HepG2 (cell line): ENCODE measurements at regions not wholly inside any gene's neighbourhood (a gene's known extent, or its start where the extent isn't known, plus 50 kb on each side); places are given as distances from the start of the nearest gene placed in this dataset.

Source experiments
- CHD2 ChIP-seq: IDR thresholded peaks from 2 replicates; pipeline ENCODE4 v1.6.1; 2011; ENCODE audit warnings: low read depth, low read length, improper control_type of control experiment
- CREB3 ChIP-seq: sonication (generic); formaldehyde crosslinking; IDR thresholded peaks from 2 replicates; pipeline ENCODE4 v1.5.0; 2020; ENCODE audit warnings: missing genetic modification reagents
- EZH2 ChIP-seq: conservative IDR thresholded peaks from 2 replicates; pipeline ENCODE4 v1.6.1; 2012; ENCODE audit warnings: mild to moderate bottlenecking, low read depth, low read length, moderate library complexity
- GTF2F1 ChIP-seq: fragments of 150-350 bp; IDR thresholded peaks from 2 replicates; pipeline ENCODE4 v1.6.1; 2014; ENCODE audit warnings: low read length
- HDAC2 ChIP-seq: sonication (generic); formaldehyde crosslinking; IDR thresholded peaks from 2 replicates; pipeline ENCODE4 v1.4.0; 2020; ENCODE audit warnings: missing genetic modification reagents
- IKZF5 ChIP-seq: IDR thresholded peaks from 2 replicates; pipeline ENCODE4 v1.6.1; 2018; ENCODE audit warnings: missing genetic modification reagents, mild to moderate bottlenecking, missing compliant biosample characterization
- KDM2A ChIP-seq: sonication (generic); formaldehyde crosslinking; IDR thresholded peaks from 2 replicates; pipeline ENCODE4 v1.4.0; 2020; ENCODE audit warnings: low read depth, missing genetic modification reagents, borderline replicate concordance
- MED13 ChIP-seq: sonication (generic); formaldehyde crosslinking; IDR thresholded peaks from 2 replicates; pipeline ENCODE4 v1.5.0; 2020; ENCODE audit warnings: missing genetic modification reagents
- PITX1 ChIP-seq: sonication (generic); formaldehyde crosslinking; IDR thresholded peaks from 2 replicates; pipeline ENCODE4 v1.5.1; 2020; ENCODE audit warnings: mild to moderate bottlenecking, missing genetic modification reagents
- RARA ChIP-seq: IDR thresholded peaks from 2 replicates; pipeline ENCODE4 v1.6.1; 2016; ENCODE audit warnings: missing genetic modification reagents, missing compliant biosample characterization
- SKIL ChIP-seq: sonication (generic); formaldehyde crosslinking; IDR thresholded peaks from 2 replicates; pipeline ENCODE4 v1.8.0; 2022; ENCODE audit warnings: missing genetic modification reagents, mild to moderate bottlenecking, moderate library complexity, borderline replicate concordance
- SRY ChIP-seq: sonication (generic); formaldehyde crosslinking; IDR thresholded peaks from 2 replicates; pipeline ENCODE4 v1.8.0; 2022; ENCODE audit warnings: mild to moderate bottlenecking, missing genetic modification reagents
- ZKSCAN8 ChIP-seq: IDR thresholded peaks from 2 replicates; pipeline ENCODE4 v1.6.1; 2016; ENCODE audit warnings: borderline replicate concordance, missing genetic modification reagents, missing compliant biosample characterization
- ZNF326 ChIP-seq: sonication (generic); formaldehyde crosslinking; IDR thresholded peaks from 2 replicates; pipeline ENCODE4 v1.4.0; 2020; ENCODE audit warnings: missing genetic modification reagents, borderline replicate concordance
- ZNF574 ChIP-seq: sonication (generic); formaldehyde crosslinking; IDR thresholded peaks from 2 replicates; pipeline ENCODE4 v1.4.0; 2020; ENCODE audit warnings: missing genetic modification reagents
- ZNF749 ChIP-seq: sonication (generic); formaldehyde crosslinking; IDR thresholded peaks from 2 replicates; pipeline ENCODE4 v1.8.0; 2022; ENCODE audit warnings: mild to moderate bottlenecking, missing genetic modification reagents, moderate library complexity, borderline replicate concordance
- ZNF761 ChIP-seq: sonication (generic); formaldehyde crosslinking; conservative IDR thresholded peaks from 2 replicates; pipeline ENCODE4 v1.4.0; 2020; ENCODE audit warnings: mild to moderate bottlenecking, missing genetic modification reagents
- ZNF770 ChIP-seq: sonication (generic); formaldehyde crosslinking; IDR thresholded peaks from 2 replicates; pipeline ENCODE4 v1.5.0; 2020; ENCODE audit warnings: mild to moderate bottlenecking, missing genetic modification reagents
- ZNF784 ChIP-seq: sonication (generic); formaldehyde crosslinking; IDR thresholded peaks from 2 replicates; pipeline ENCODE4 v1.5.1; 2020; ENCODE audit warnings: missing genetic modification reagents, mild to moderate bottlenecking, borderline replicate concordance

GRCh38 chr22:46027211-46028105 is 50.5 kb upstream of the WNT7B start (continued):
- TF ChIP-seq CHD2 (no peak), HDAC2 (CRISPR knock-in tag) (peak; percentile 57; the same call in 1 of the 2 replicates), IKZF5 (CRISPR knock-in tag) (no peak), SRY (CRISPR knock-in tag) (peak; percentile 77; the same call in 1 of the 2 replicates), ZNF574 (peak; percentile 44; the same call in 1 of the 2 replicates), ZNF761 (CRISPR knock-in tag) (no peak), EZH2 (0 out of 2 replicates have a peak, but pooled peaks have one; percentile 8), GTF2F1 (no peak), KDM2A (peak; percentile 43; the same call in 1 of the 2 replicates), ZKSCAN8 (CRISPR knock-in tag) (no peak), ZNF784 (CRISPR knock-in tag) (0 out of 2 replicates have a peak, but pooled peaks have one; percentile 20), PITX1 (CRISPR knock-in tag) (no peak), ZNF749 (CRISPR knock-in tag) (peak; percentile 43; the same call in 1 of the 2 replicates), ZNF770 (no peak), ZNF326 (CRISPR knock-in tag) (no peak), SKIL (CRISPR knock-in tag) (peak; percentile 92), MED13 (CRISPR knock-in tag) (no peak), CREB3 (CRISPR knock-in tag) (no peak), RARA (CRISPR knock-in tag) (peak; percentile 96)
